ENCODE measurements at regions not wholly inside any gene's neighbourhood (a gene's known extent, or its start where the extent isn't known, plus 50 kb on each side); places are given as distances from the start of the nearest gene placed in this dataset.

- no peak for TF ChIP-seq POLR2A (IDR thresholded peaks at IDR 0.05; ENCODE audit: low read length)
- TF ChIP-seq GATA1 (IDR thresholded peaks at IDR 0.05; ENCODE audit: low read depth, low read length) = no peak
Measured at GRCh38 chr15:93720607-93721006, 510.8 kb upstream of the MCTP2 start.

Data from erythroblast (primary cell).